HepG2 (cell line): ENCODE measurements at regions not wholly inside any gene's neighbourhood (a gene's known extent, or its start where the extent isn't known, plus 50 kb on each side); places are given as distances from the start of the nearest gene placed in this dataset.

ENCODE experiments used
- ELF1 ChIP-seq: sonication (generic); formaldehyde crosslinking; IDR thresholded peaks from 2 replicates; pipeline ENCODE4 v1.4.0; 2020; ENCODE audit warnings: missing genetic modification reagents
- ELF3 ChIP-seq: IDR thresholded peaks from 2 replicates; pipeline ENCODE4 v1.6.1; 2016; ENCODE audit warnings: missing genetic modification reagents, missing compliant biosample characterization
- FOXA3 ChIP-seq: IDR thresholded peaks from 2 replicates; pipeline ENCODE4 v1.6.1; 2016; ENCODE audit warnings: missing genetic modification reagents, missing compliant biosample characterization
- NFIB ChIP-seq: sonication (generic); formaldehyde crosslinking; IDR thresholded peaks from 2 replicates; pipeline ENCODE4 v1.9.0; 2021; ENCODE audit warnings: missing genetic modification reagents, mild to moderate bottlenecking, borderline replicate concordance
- TAF1 ChIP-seq: sonication (generic); formaldehyde crosslinking; IDR thresholded peaks from 2 replicates; pipeline ENCODE4 v1.4.0; 2020; ENCODE audit warnings: missing genetic modification reagents
- THAP11 ChIP-seq: IDR thresholded peaks from 2 replicates; pipeline ENCODE4 v1.6.1; 2016; ENCODE audit warnings: missing biosample characterization, missing genetic modification reagents
- TRIM24 ChIP-seq: sonication (generic); formaldehyde crosslinking; IDR thresholded peaks from 2 replicates; pipeline ENCODE4 v1.8.0; 2022; ENCODE audit warnings: mild to moderate bottlenecking, missing genetic modification reagents
- ZNF292 ChIP-seq: sonication (generic); formaldehyde crosslinking; IDR thresholded peaks from 2 replicates; pipeline ENCODE4 v1.8.1; 2022; ENCODE audit warnings: mild to moderate bottlenecking, low read depth, missing genetic modification reagents, borderline replicate concordance
- TF ChIP-seq, protein P1 (sequence below): sonication (generic); formaldehyde crosslinking; IDR thresholded peaks from 2 replicates; pipeline ENCODE4 v1.4.0; 2020; ENCODE audit warnings: missing genetic modification reagents
- TF ChIP-seq, protein P2 (sequence below): sonication (generic); formaldehyde crosslinking; IDR thresholded peaks from 2 replicates; pipeline ENCODE4 v1.4.0; 2020; ENCODE audit warnings: missing genetic modification reagents, mild to moderate bottlenecking, borderline replicate concordance
- TF ChIP-seq, protein P3 (sequence below): sonication (generic); formaldehyde crosslinking; IDR thresholded peaks from 2 replicates; pipeline ENCODE4 v1.4.0; 2020; ENCODE audit warnings: missing genetic modification reagents, borderline replicate concordance
- TF ChIP-seq, protein P4 (sequence below), 2 experiments: sonication (generic) in 1 of 2; formaldehyde crosslinking in 1 of 2; IDR thresholded peaks; 2 replicates each; pipeline versions ENCODE4 v1.4.0 to v1.6.1; 2016 to 2020; ENCODE audit warnings: borderline replicate concordance in 1 of 2, low read depth in 1 of 2, mild to moderate bottlenecking in 1 of 2, missing genetic modification reagents in 1 of 2
- TF ChIP-seq, protein P5 (sequence below): sonication (generic); formaldehyde crosslinking; IDR thresholded peaks from 2 replicates; pipeline ENCODE4 v1.5.0; 2020; ENCODE audit warnings: mild to moderate bottlenecking, missing genetic modification reagents
- TF ChIP-seq, protein P6 (sequence below): sonication (generic); formaldehyde crosslinking; IDR thresholded peaks from 2 replicates; pipeline ENCODE4 v1.4.0; 2020; ENCODE audit warnings: missing genetic modification reagents

DNA sequence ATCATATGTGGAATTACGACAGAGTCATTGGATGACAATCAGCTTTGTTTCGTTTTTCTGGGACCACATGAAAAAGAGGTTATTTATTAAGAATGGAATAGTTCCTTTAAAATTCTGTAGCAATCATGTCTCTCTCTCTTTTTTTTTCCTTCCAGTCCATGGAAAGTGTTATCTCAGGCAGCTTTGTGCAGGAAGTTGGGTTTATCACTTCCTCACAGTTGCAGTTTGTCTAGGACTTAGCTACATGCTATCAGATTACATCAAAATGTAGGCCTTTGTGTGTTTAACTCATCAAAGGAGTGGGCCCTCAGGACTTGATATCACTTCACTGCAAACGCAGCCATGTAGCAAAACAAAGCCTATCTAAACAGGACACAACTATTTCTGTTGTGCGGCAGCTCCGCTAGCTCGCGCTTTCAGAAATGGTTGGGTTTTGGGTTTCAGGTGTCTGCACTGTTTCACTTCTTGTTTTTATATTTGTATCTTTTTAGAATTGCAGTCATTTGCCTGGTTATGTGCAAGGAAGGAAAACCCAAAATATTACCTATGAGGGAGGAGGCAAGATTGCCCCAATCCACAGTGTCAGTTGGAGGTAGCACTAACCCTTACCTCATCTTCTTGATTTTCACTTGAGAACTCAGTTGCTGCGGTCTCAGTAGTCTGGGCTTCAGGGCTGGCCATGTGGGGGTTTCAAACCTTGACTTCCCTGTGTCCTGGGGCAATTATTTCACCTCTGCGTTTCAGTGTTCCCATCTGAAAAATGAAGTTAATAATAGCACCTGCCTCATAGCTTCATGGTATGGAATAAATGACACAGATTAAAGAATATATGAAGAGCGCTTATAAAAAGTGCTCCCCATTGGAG, 66.7 kb downstream of the HHEX start (continued):
- TF ChIP-seq, protein P1, sequence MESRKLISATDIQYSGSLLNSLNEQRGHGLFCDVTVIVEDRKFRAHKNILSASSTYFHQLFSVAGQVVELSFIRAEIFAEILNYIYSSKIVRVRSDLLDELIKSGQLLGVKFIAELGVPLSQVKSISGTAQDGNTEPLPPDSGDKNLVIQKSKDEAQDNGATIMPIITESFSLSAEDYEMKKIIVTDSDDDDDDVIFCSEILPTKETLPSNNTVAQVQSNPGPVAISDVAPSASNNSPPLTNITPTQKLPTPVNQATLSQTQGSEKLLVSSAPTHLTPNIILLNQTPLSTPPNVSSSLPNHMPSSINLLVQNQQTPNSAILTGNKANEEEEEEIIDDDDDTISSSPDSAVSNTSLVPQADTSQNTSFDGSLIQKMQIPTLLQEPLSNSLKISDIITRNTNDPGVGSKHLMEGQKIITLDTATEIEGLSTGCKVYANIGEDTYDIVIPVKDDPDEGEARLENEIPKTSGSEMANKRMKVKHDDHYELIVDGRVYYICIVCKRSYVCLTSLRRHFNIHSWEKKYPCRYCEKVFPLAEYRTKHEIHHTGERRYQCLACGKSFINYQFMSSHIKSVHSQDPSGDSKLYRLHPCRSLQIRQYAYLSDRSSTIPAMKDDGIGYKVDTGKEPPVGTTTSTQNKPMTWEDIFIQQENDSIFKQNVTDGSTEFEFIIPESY (CRISPR knock-in tag), result no peak
- TF ChIP-seq ZNF292 (CRISPR knock-in tag), result 0 out of 2 replicates have a peak, but pooled peaks have one; percentile 65
- peak; percentile 77 for TF ChIP-seq FOXA3
- TF ChIP-seq, protein P2, sequence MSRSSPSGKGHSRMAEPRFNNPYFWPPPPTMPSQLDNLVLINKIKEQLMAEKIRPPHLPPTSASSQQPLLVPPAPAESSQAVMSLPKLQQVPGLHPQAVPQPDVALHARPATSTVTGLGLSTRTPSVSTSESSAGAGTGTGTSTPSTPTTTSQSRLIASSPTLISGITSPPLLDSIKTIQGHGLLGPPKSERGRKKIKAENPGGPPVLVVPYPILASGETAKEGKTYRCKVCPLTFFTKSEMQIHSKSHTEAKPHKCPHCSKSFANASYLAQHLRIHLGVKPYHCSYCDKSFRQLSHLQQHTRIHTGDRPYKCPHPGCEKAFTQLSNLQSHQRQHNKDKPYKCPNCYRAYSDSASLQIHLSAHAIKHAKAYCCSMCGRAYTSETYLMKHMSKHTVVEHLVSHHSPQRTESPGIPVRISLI, result peak; percentile 89; the same call in 1 of the 2 replicates
- no peak for TF ChIP-seq TRIM24 (CRISPR knock-in tag)
- TF ChIP-seq, protein P3, sequence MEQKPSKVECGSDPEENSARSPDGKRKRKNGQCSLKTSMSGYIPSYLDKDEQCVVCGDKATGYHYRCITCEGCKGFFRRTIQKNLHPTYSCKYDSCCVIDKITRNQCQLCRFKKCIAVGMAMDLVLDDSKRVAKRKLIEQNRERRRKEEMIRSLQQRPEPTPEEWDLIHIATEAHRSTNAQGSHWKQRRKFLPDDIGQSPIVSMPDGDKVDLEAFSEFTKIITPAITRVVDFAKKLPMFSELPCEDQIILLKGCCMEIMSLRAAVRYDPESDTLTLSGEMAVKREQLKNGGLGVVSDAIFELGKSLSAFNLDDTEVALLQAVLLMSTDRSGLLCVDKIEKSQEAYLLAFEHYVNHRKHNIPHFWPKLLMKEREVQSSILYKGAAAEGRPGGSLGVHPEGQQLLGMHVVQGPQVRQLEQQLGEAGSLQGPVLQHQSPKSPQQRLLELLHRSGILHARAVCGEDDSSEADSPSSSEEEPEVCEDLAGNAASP, result peak; percentile 69; the same call in 1 of the 2 replicates
- TF ChIP-seq, protein P4, sequence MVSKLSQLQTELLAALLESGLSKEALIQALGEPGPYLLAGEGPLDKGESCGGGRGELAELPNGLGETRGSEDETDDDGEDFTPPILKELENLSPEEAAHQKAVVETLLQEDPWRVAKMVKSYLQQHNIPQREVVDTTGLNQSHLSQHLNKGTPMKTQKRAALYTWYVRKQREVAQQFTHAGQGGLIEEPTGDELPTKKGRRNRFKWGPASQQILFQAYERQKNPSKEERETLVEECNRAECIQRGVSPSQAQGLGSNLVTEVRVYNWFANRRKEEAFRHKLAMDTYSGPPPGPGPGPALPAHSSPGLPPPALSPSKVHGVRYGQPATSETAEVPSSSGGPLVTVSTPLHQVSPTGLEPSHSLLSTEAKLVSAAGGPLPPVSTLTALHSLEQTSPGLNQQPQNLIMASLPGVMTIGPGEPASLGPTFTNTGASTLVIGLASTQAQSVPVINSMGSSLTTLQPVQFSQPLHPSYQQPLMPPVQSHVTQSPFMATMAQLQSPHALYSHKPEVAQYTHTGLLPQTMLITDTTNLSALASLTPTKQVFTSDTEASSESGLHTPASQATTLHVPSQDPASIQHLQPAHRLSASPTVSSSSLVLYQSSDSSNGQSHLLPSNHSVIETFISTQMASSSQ (IDR thresholded peaks at IDR 0.05; ENCODE audit: low read depth), result peak; percentile 56; the same call in 1 of the 2 replicates
- TF ChIP-seq, protein P4 (CRISPR knock-in tag; IDR thresholded peaks at IDR 0.05; ENCODE audit: borderline replicate concordance), result peak; percentile 60; the same call in 1 of the 2 replicates
- TF ChIP-seq ELF3, result peak; percentile 87
- TF ChIP-seq TAF1, result no peak
- peak; percentile 29; the same call in 1 of the 2 replicates for TF ChIP-seq THAP11 (CRISPR knock-in tag)
- TF ChIP-seq NFIB, result no peak
- TF ChIP-seq, protein P5, sequence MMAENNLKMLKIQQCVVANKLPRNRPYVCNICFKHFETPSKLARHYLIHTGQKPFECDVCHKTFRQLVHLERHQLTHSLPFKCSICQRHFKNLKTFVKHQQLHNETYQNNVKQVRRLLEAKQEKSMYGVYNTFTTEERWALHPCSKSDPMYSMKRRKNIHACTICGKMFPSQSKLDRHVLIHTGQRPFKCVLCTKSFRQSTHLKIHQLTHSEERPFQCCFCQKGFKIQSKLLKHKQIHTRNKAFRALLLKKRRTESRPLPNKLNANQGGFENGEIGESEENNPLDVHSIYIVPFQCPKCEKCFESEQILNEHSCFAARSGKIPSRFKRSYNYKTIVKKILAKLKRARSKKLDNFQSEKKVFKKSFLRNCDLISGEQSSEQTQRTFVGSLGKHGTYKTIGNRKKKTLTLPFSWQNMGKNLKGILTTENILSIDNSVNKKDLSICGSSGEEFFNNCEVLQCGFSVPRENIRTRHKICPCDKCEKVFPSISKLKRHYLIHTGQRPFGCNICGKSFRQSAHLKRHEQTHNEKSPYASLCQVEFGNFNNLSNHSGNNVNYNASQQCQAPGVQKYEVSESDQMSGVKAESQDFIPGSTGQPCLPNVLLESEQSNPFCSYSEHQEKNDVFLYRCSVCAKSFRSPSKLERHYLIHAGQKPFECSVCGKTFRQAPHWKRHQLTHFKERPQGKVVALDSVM (CRISPR knock-in tag), result no peak
- TF ChIP-seq, protein P6, sequence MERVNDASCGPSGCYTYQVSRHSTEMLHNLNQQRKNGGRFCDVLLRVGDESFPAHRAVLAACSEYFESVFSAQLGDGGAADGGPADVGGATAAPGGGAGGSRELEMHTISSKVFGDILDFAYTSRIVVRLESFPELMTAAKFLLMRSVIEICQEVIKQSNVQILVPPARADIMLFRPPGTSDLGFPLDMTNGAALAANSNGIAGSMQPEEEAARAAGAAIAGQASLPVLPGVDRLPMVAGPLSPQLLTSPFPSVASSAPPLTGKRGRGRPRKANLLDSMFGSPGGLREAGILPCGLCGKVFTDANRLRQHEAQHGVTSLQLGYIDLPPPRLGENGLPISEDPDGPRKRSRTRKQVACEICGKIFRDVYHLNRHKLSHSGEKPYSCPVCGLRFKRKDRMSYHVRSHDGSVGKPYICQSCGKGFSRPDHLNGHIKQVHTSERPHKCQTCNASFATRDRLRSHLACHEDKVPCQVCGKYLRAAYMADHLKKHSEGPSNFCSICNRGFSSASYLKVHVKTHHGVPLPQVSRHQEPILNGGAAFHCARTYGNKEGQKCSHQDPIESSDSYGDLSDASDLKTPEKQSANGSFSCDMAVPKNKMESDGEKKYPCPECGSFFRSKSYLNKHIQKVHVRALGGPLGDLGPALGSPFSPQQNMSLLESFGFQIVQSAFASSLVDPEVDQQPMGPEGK (CRISPR knock-in tag), result peak; percentile 38; the same call in 1 of the 2 replicates
- TF ChIP-seq ELF1 (CRISPR knock-in tag), result peak; percentile 42
